ENCODE measurements at regions not wholly inside any gene's neighbourhood (a gene's known extent, or its start where the extent isn't known, plus 50 kb on each side); places are given as distances from the start of the nearest gene placed in this dataset.

GRCh38 chr5:9784231-9784630, 154.1 kb upstream of the TAS2R1 start:
- TF ChIP-seq CTCF (IDR thresholded peaks at IDR 0.05) (no peak), POLR2AphosphoS5 (IDR thresholded peaks at IDR 0.05) (no peak), POLR2A (IDR thresholded peaks at IDR 0.05) (no peak)

All from gastroesophageal sphincter (tissue), 3 donors.